CD4-positive, alpha-beta T cell treated with Interleukin-15 for 1 hour (primary cell): ENCODE measurements at regions not wholly inside any gene's neighbourhood (a gene's known extent, or its start where the extent isn't known, plus 50 kb on each side); places are given as distances from the start of the nearest gene placed in this dataset.
A peak's percentile ranks its signal among the peaks of the same experiment; 100 is the strongest.
"Not testable (repeated sequence)": the region's sequence is repeated elsewhere in the genome, so short reads cannot be mapped to it uniquely, and the experiment has no call there.

Experiments used
- DNase-seq: peaks from one replicate; pipeline ENCODE4 v3.0.0-alpha.2; 2020

- no peak for DNase-seq
Measured at GRCh38 chrX:115912372-115912897, 258.1 kb upstream of the AGTR2 start.

- DNase-seq = no peak
Measured at GRCh38 chrX:115913575-115913974, 257.0 kb upstream of the AGTR2 start.

- DNase-seq = not testable (repeated sequence)
Measured at GRCh38 chrX:115915625-115916024, 254.9 kb upstream of the AGTR2 start.

GRCh38 chrX:115929480-115929879, 241.1 kb upstream of the AGTR2 start:
- no peak for DNase-seq

- no peak for DNase-seq
Measured at GRCh38 chrX:115936008-115936407, 234.5 kb upstream of the AGTR2 start.

- DNase-seq = no peak
Measured at GRCh38 chrX:115939070-115939469, 231.5 kb upstream of the AGTR2 start.

- no peak for DNase-seq
Measured at GRCh38 chrX:115939636-115940160, 230.8 kb upstream of the AGTR2 start.

- DNase-seq = no peak
Measured at GRCh38 chrX:115940348-115940747, 230.2 kb upstream of the AGTR2 start.

GRCh38 chrX:115940888-115941332, 229.6 kb upstream of the AGTR2 start:
- peak; percentile 69 for DNase-seq

- DNase-seq = no peak
Measured at GRCh38 chrX:115941388-115941787, 229.2 kb upstream of the AGTR2 start.

- no peak for DNase-seq
Measured at GRCh38 chrX:115946059-115946458, 224.5 kb upstream of the AGTR2 start.

GRCh38 chrX:115948018-115948923, 222.3 kb upstream of the AGTR2 start:
- no peak for DNase-seq

- DNase-seq = no peak
Measured at GRCh38 chrX:115949900-115950822, 220.4 kb upstream of the AGTR2 start.

GRCh38 chrX:115952417-115953092, 218.0 kb upstream of the AGTR2 start:
- DNase-seq = no peak

GRCh38 chrX:115957862-115958490, 212.6 kb upstream of the AGTR2 start:
- DNase-seq = no peak

- DNase-seq = no peak
Measured at GRCh38 chrX:115958687-115959359, 211.7 kb upstream of the AGTR2 start.

GRCh38 chrX:115960440-115961084, 210.0 kb upstream of the AGTR2 start:
- no peak for DNase-seq

- no peak for DNase-seq
Measured at GRCh38 chrX:115966920-115967319, 203.6 kb upstream of the AGTR2 start.

- no peak for DNase-seq
Measured at GRCh38 chrX:115968436-115969252, 201.9 kb upstream of the AGTR2 start.

GRCh38 chrX:115970718-115971117, 199.8 kb upstream of the AGTR2 start:
- no peak for DNase-seq
